Neuronal stem cell (in vitro differentiated cells): ENCODE measurements at regions not wholly inside any gene's neighbourhood (a gene's known extent, or its start where the extent isn't known, plus 50 kb on each side); places are given as distances from the start of the nearest gene placed in this dataset.

Experiments
- DNase-seq: peaks from one replicate; pipeline ENCODE4 v3.0.0-alpha.2; 2013; ENCODE audit warnings: low spot score
- H2AFZ ChIP-seq: one replicate; pipeline ENCODE4 v1.6.1; 2013; ENCODE audit warnings: mild to moderate bottlenecking, low read length, inconsistent platforms
- H2AK5ac ChIP-seq: 2 replicates; pipeline ENCODE4 v1.6.1; 2013; ENCODE audit warnings: low read depth, mild to moderate bottlenecking, inconsistent platforms, low read length, moderate library complexity, mixed read lengths
- H2BK120ac ChIP-seq: 2 replicates; pipeline ENCODE4 v1.6.1; 2013; ENCODE audit warnings: low read depth, mild to moderate bottlenecking, inconsistent platforms, low read length, moderate library complexity, mixed read lengths
- H2BK12ac ChIP-seq: one replicate; pipeline ENCODE4 v1.6.1; 2013; ENCODE audit warnings: low read length, inconsistent platforms
- H2BK15ac ChIP-seq: 2 replicates; pipeline ENCODE4 v1.6.1; 2013; ENCODE audit warnings: mild to moderate bottlenecking, low read length, inconsistent platforms, mixed read lengths
- H2BK5ac ChIP-seq: one replicate; pipeline ENCODE4 v1.6.1; 2013; ENCODE audit warnings: inconsistent platforms, mild to moderate bottlenecking, low read length, moderate library complexity
- H3K14ac ChIP-seq: one replicate; pipeline ENCODE4 v1.6.1; 2013; ENCODE audit warnings: low read length, inconsistent platforms
- H3K18ac ChIP-seq: 2 replicates; pipeline ENCODE4 v1.6.1; 2013; ENCODE audit warnings: low read length, inconsistent platforms
- H3K23ac ChIP-seq: 2 replicates; pipeline ENCODE4 v1.6.1; 2013; ENCODE audit warnings: low read depth, mild to moderate bottlenecking, mixed read lengths, low read length, inconsistent platforms; ENCODE audit not compliant: poor library complexity
- H3K27ac ChIP-seq: replicated peaks from 3 replicates; pipeline ENCODE4 v1.5.1; 2013; ENCODE audit warnings: low read length, inconsistent platforms
- H3K27me3 ChIP-seq, 3 experiments: 2 replicates each; pipeline ENCODE4 v1.6.1; 2013; ENCODE audit warnings: low read length in 3 of 3, mild to moderate bottlenecking in 2 of 3, inconsistent platforms in 1 of 3, low read depth in 1 of 3, mixed read lengths in 1 of 3, moderate library complexity in 1 of 3; ENCODE audit not compliant: control insufficient read depth in 3 of 3, insufficient read depth in 3 of 3
- H3K36me3 ChIP-seq, 2 donors: replicated peaks in 1 of 2; 2 replicates each; pipeline ENCODE4 v1.6.1; 2013; ENCODE audit warnings: low read length in 2 of 2; ENCODE audit not compliant: control insufficient read depth in 2 of 2, insufficient read depth in 2 of 2
- H3K4ac ChIP-seq: 2 replicates; pipeline ENCODE4 v1.6.1; 2013; ENCODE audit warnings: inconsistent platforms, mild to moderate bottlenecking, low read length, moderate library complexity
- H3K4me1 ChIP-seq, 2 donors: 1 replicate in 1 of 2; 2 replicates in 1 of 2; pipeline ENCODE4 v1.6.1; 2013; ENCODE audit warnings: low read length in 2 of 2, low read depth in 1 of 2; ENCODE audit not compliant: control insufficient read depth in 2 of 2, insufficient read depth in 1 of 2
- H3K4me2 ChIP-seq: one replicate; pipeline ENCODE4 v1.6.1; 2013; ENCODE audit warnings: mild to moderate bottlenecking, low read length, inconsistent platforms; ENCODE audit not compliant: insufficient read depth, poor library complexity, severe bottlenecking
- H3K4me3 ChIP-seq, 2 donors: 2 replicates each; pipeline ENCODE4 v1.5.1; 2013; ENCODE audit warnings: low read length in 2 of 2, mild to moderate bottlenecking in 2 of 2, inconsistent platforms in 1 of 2, moderate library complexity in 1 of 2
- H3K79me1 ChIP-seq: one replicate; pipeline ENCODE4 v1.6.1; 2013; ENCODE audit warnings: low read depth, mild to moderate bottlenecking, inconsistent platforms, low read length, moderate library complexity
- H3K9ac ChIP-seq: one replicate; pipeline ENCODE4 v1.6.1; 2013; ENCODE audit warnings: mild to moderate bottlenecking, low read depth, low read length, inconsistent platforms; ENCODE audit not compliant: poor library complexity
- H3K9me3 ChIP-seq, 2 donors: replicated peaks in 1 of 2; 2 replicates each; pipeline versions ENCODE3 to v1.6.1; 2013; ENCODE audit warnings: low read length in 2 of 2, mild to moderate bottlenecking in 2 of 2, inconsistent platforms in 1 of 2, low read depth in 1 of 2, mixed read lengths in 1 of 2, moderate library complexity in 1 of 2; ENCODE audit not compliant: control insufficient read depth in 2 of 2, insufficient read depth in 1 of 2
- H4K8ac ChIP-seq: one replicate; pipeline ENCODE4 v1.6.1; 2013; ENCODE audit warnings: low read depth, mild to moderate bottlenecking, inconsistent platforms, low read length, moderate library complexity
- H4K91ac ChIP-seq: one replicate; pipeline ENCODE4 v1.6.1; 2013; ENCODE audit warnings: low read length, low read depth, mild to moderate bottlenecking, inconsistent platforms; ENCODE audit not compliant: poor library complexity
- WGBS, 2 donors: extraction: QIAGEN DNeasy Blood & Tissue Kit; methylation state at CpG; one replicate each; pipeline ENCODE4 v1.1.7; 2013; ENCODE audit warnings: missing lambda C conversion rate in 2 of 2, mixed read lengths in 1 of 2; ENCODE audit not compliant: insufficient read length in 2 of 2, insufficient replicate concordance in 1 of 2; ENCODE audit errors: extremely low coverage in 2 of 2; 5-methylcytosine and 5-hydroxymethylcytosine counted together

GRCh38 chr6:82017773-82018172 lies 229.8 kb downstream of the IBTK start:
- Histone ChIP-seq H2AK5ac (no peak overlapping the region), H3K4ac (no peak overlapping the region), H4K91ac (no peak overlapping the region), H2BK15ac (no peak overlapping the region), H3K18ac (no peak overlapping the region), H3K79me1 (no peaks in the 10 kb centered on the region), H3K23ac (no peak overlapping the region), H3K36me3 (no peaks in the 10 kb centered on the region), H3K9ac (no peak overlapping the region), H3K27me3 (no peaks in the 10 kb centered on the region), H3K27ac (no peak overlapping the region), H2BK120ac (no peak overlapping the region), H2AFZ (no peak overlapping the region), H3K4me2 (no peak overlapping the region), H2BK5ac (no peak overlapping the region), H3K4me3 (no peak overlapping the region), H3K9me3 (no peaks in the 10 kb centered on the region), H2BK12ac (no peak overlapping the region), H3K4me1 (peaks cover 0 to 2% of the 10 kb centered on the region in 2 donors), H3K14ac (no peak overlapping the region), H4K8ac (no peak overlapping the region)
- no peak for DNase-seq
- no CpG with 5 or more reads among the region's 3 CpGs for WGBS, 2 donors

GRCh38 chr6:82017288-82017687 lies 230.3 kb downstream of the IBTK start:
- peak; percentile 15 for DNase-seq
- Histone ChIP-seq H2BK120ac (no peak overlapping the region), H3K23ac (no peak overlapping the region), H3K4me3 (no peak overlapping the region), H3K9me3 (no peaks in the 10 kb centered on the region), H3K9ac (no peak overlapping the region), H3K4me1 (peaks cover 0 to 2% of the 10 kb centered on the region in 2 donors), H3K27ac (no peak overlapping the region), H3K14ac (no peak overlapping the region), H3K36me3 (no peaks in the 10 kb centered on the region), H3K27me3 (no peaks in the 10 kb centered on the region), H2AK5ac (no peak overlapping the region), H4K8ac (no peak overlapping the region), H2BK15ac (no peak overlapping the region), H3K79me1 (no peaks in the 10 kb centered on the region), H4K91ac (no peak overlapping the region), H3K18ac (no peak overlapping the region), H2BK5ac (no peak overlapping the region), H3K4ac (no peak overlapping the region), H2AFZ (no peak overlapping the region), H3K4me2 (no peak overlapping the region), H2BK12ac (no peak overlapping the region)

GRCh38 chr6:82015526-82015925 lies 232.0 kb downstream of the IBTK start:
- Histone ChIP-seq H2BK120ac (no peak overlapping the region), H2AFZ (no peak overlapping the region), H3K36me3 (no peaks in the 10 kb centered on the region), H3K4me1 (peaks cover 0 to 2% of the 10 kb centered on the region in 2 donors), H3K14ac (no peak overlapping the region), H2AK5ac (no peak overlapping the region), H2BK12ac (no peak overlapping the region), H3K79me1 (no peaks in the 10 kb centered on the region), H3K9ac (no peak overlapping the region), H3K4ac (no peak overlapping the region), H4K8ac (no peak overlapping the region), H3K18ac (no peak overlapping the region), H3K27ac (no peak overlapping the region), H2BK5ac (no peak overlapping the region), H2BK15ac (no peak overlapping the region), H3K9me3 (no peaks in the 10 kb centered on the region), H4K91ac (no peak overlapping the region), H3K23ac (no peak overlapping the region), H3K27me3 (no peaks in the 10 kb centered on the region), H3K4me3 (no peak overlapping the region), H3K4me2 (no peak overlapping the region)
- DNase-seq: no peak
- no CpG with 5 or more reads among the region's 2 CpGs for WGBS, 2 donors

- Histone ChIP-seq H3K36me3 (no peaks in the 10 kb centered on the region), H3K9ac (no peak overlapping the region), H3K27me3 (no peaks in the 10 kb centered on the region), H2BK120ac (no peak overlapping the region), H2AFZ (no peak overlapping the region), H3K9me3 (no peaks in the 10 kb centered on the region), H3K27ac (no peak overlapping the region), H3K4me3 (no peak overlapping the region), H2AK5ac (no peak overlapping the region), H4K91ac (no peak overlapping the region), H4K8ac (no peak overlapping the region), H3K18ac (no peak overlapping the region), H3K4me2 (no peak overlapping the region), H2BK15ac (no peak overlapping the region), H2BK12ac (no peak overlapping the region), H3K4ac (no peak overlapping the region), H3K23ac (no peak overlapping the region), H3K4me1 (peaks cover 0 to 2% of the 10 kb centered on the region in 2 donors), H3K79me1 (no peaks in the 10 kb centered on the region), H2BK5ac (no peak overlapping the region), H3K14ac (no peak overlapping the region)
- no peak for DNase-seq
- WGBS, 2 donors: no CpG with 5 or more reads among the region's 2 CpGs
These were observed 232.5 kb downstream of the IBTK start for GRCh38 chr6:82015043-82015442.
